ENCODE measurements at regions not wholly inside any gene's neighbourhood (a gene's known extent, or its start where the extent isn't known, plus 50 kb on each side); places are given as distances from the start of the nearest gene placed in this dataset.
A peak's percentile ranks its signal among the peaks of the same experiment; 100 is the strongest.

- no peaks in the 10 kb centered on the region for H3K9me3 ChIP-seq
- no peak overlapping the region for H3K4me3 ChIP-seq
- H3K27ac ChIP-seq, result no peak overlapping the region
- peak; percentile 54 for DNase-seq
- no peak for TF ChIP-seq POLR2AphosphoS5 (IDR thresholded peaks at IDR 0.05)
- TF ChIP-seq POLR2A (IDR thresholded peaks at IDR 0.05), result no peak
- TF ChIP-seq EP300 (IDR thresholded peaks at IDR 0.05), result no peak
- no peak for TF ChIP-seq CTCF (IDR thresholded peaks at IDR 0.05)
- peaks cover 0 to 30% (median 0%) of the 10 kb centered on the region in 3 donors for H3K27me3 ChIP-seq
- no peaks in the 10 kb centered on the region for H3K36me3 ChIP-seq
- no peaks in the 10 kb centered on the region for H3K4me1 ChIP-seq
- intact Hi-C loops (cut with DNase I), result no loop called here
- 76 to 77% methylated on average over 26 of the region's 26 CpGs for WGBS, 2 donors
Measured at GRCh38 chr22:49087716-49088601, 739.7 kb downstream of the BRD1 start.

GRCh38 chr22:49087198-49087597 lies 740.5 kb downstream of the BRD1 start:
- Histone ChIP-seq H3K9me3 (no peaks in the 10 kb centered on the region), H3K4me1 (no peaks in the 10 kb centered on the region), H3K27ac (no peak overlapping the region), H3K4me3 (no peak overlapping the region), H3K36me3 (no peaks in the 10 kb centered on the region), H3K27me3 (peaks cover 0 to 22% (median 0%) of the 10 kb centered on the region in 3 donors)
- TF ChIP-seq EP300 (IDR thresholded peaks at IDR 0.05) (no peak), POLR2A (IDR thresholded peaks at IDR 0.05) (no peak), CTCF (IDR thresholded peaks at IDR 0.05) (no peak), POLR2AphosphoS5 (IDR thresholded peaks at IDR 0.05) (no peak)
- peak; percentile 37 for DNase-seq
- intact Hi-C loops (cut with DNase I), result no loop called here
- WGBS, 2 donors, result 29 to 57% methylated on average over 10 of the region's 10 CpGs

GRCh38 chr22:49086606-49087157 lies 741.0 kb downstream of the BRD1 start:
- no peak overlapping the region for H3K4me3 ChIP-seq
- peaks cover 0 to 21% (median 0%) of the 10 kb centered on the region in 3 donors for H3K27me3 ChIP-seq
- H3K9me3 ChIP-seq, result no peaks in the 10 kb centered on the region
- WGBS, 2 donors, result 80 to 83% methylated on average over 12 of the region's 12 CpGs
- no peak overlapping the region for H3K27ac ChIP-seq
- no peak for TF ChIP-seq EP300 (IDR thresholded peaks at IDR 0.05)
- TF ChIP-seq POLR2AphosphoS5 (IDR thresholded peaks at IDR 0.05), result no peak
- no peak for TF ChIP-seq CTCF (IDR thresholded peaks at IDR 0.05)
- no peak for TF ChIP-seq POLR2A (IDR thresholded peaks at IDR 0.05)
- intact Hi-C loops (cut with DNase I), result no loop called here
- no peaks in the 10 kb centered on the region for H3K36me3 ChIP-seq
- no peaks in the 10 kb centered on the region for H3K4me1 ChIP-seq
- peak; percentile 54 for DNase-seq

- H3K4me3 ChIP-seq, result no peak overlapping the region
- intact Hi-C loops (cut with DNase I), result no loop called here
- no peak for TF ChIP-seq EP300 (IDR thresholded peaks at IDR 0.05)
- TF ChIP-seq CTCF (IDR thresholded peaks at IDR 0.05), result no peak
- no peak for TF ChIP-seq POLR2A (IDR thresholded peaks at IDR 0.05)
- no peak for TF ChIP-seq POLR2AphosphoS5 (IDR thresholded peaks at IDR 0.05)
- 23 to 52% methylated on average over 13 of the region's 13 CpGs for WGBS, 2 donors
- H3K36me3 ChIP-seq, result no peaks in the 10 kb centered on the region
- no peak overlapping the region for H3K27ac ChIP-seq
- no peak for DNase-seq
- H3K9me3 ChIP-seq, result no peaks in the 10 kb centered on the region
- no peaks in the 10 kb centered on the region for H3K4me1 ChIP-seq
- peaks cover 0 to 21% (median 0%) of the 10 kb centered on the region in 3 donors for H3K27me3 ChIP-seq
Measured at GRCh38 chr22:49086181-49086580, 741.5 kb downstream of the BRD1 start.
